NOMO-1 (cell line): ENCODE measurements at regions not wholly inside any gene's neighbourhood (a gene's known extent, or its start where the extent isn't known, plus 50 kb on each side); places are given as distances from the start of the nearest gene placed in this dataset.
"Not testable (repeated sequence)": the region's sequence is repeated elsewhere in the genome, so short reads cannot be mapped to it uniquely, and the experiment has no call there.

Experiments used
- DNase-seq, 2 experiments: peaks; one replicate each; lab custom pipeline; 2025; ENCODE audit not compliant: unreplicated experiment in 2 of 2; lab: John Stamatoyannopoulos, UW

DNA sequence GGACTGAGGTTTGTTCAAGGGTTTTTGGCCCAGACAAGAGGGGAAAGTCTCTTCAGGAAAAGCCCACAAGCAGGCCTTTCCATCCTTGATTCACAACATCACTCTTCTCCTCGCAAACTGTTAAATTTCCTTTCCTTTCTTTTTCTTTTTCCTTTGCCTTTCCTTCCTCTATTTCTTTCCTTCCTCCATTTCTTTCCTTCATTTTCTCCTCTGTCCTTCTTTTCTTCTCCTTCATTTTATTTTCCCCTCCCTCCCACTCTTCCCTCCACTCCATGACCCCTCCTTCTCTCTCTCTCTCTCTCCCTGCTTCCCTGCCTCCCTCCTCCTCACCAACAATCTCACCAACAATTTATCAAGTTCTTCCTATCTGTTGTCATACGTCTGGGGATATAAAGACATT is 89.1 kb downstream of the FAM72B start:
- DNase-seq, result not testable (repeated sequence)

DNA sequence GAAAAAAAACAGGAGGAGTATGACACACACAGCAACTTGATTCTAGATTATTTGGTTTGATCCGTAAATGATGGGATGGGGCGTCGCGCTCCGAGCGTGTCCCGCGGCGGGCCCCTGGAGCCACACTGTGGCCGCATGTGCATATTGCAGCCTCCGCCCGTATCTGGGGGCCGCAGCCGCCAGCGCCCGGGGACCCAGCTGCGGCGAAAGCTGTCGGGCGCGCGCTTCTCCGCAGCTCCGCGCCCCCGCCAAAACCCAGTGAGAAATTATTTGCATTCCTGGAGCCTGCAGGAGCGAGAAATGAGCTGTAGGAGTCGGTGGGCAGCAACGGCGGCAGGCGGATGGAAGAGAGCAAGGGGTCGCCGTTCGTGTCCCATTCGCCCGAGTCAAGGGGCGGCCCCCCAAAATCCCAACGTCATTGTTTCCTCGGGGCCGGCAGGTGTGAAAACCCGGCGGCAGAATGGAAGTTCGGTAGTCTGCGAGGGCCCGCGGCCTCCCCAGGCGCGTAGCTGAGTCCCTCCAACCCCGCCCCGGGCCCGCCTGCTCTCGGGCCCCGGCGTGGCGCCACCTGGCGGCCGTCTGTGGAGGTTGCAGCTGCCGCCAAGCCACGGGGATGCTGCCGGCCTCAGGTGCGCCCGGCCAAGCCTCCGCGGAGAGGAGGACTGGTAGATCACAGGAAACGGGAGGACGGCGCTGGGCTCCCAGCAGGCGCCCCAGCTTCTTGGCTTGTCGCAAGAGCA is 86.8 kb downstream of the FAM72B start:
- DNase-seq, result peak; percentile 44 to 50

DNA sequence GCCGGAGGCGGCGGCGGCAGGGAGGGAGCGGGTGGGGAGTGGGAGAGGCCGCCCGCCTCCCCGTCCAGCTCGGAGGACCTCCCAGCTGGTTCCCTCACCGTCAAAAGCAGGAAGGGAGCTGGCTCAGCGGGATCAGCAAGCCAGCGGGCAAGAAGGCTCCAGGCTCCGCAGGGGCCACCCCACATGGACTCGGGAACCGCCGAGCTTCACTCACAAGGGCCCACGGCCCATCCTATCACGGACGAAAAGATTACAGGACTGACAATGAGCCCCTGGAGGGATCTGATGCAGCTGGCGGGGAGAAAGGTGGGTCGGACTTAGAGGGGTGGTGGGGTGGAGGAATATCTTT is 86.3 kb downstream of the FAM72B start:
- DNase-seq, result not testable (repeated sequence)

DNA sequence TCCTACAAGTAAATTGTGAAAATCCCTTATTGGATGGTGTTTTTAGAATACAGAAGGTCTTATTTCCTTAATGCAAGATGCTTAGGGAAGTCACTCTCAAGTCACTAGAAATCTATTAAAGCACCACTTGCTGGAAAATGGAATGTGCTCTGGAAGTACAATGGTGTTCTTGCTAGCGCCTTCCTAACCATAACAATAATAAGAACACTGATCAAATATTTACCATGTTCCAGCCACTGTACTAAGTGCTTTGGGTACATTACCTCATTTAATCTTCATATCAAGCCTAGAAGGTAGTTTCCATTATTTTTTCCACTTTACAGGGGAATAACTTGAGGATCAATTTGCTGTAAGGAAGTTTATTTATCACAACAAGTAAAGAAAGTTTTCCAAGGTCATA is 75.1 kb downstream of the FAM72B start:
- DNase-seq, result not testable (repeated sequence)

DNA sequence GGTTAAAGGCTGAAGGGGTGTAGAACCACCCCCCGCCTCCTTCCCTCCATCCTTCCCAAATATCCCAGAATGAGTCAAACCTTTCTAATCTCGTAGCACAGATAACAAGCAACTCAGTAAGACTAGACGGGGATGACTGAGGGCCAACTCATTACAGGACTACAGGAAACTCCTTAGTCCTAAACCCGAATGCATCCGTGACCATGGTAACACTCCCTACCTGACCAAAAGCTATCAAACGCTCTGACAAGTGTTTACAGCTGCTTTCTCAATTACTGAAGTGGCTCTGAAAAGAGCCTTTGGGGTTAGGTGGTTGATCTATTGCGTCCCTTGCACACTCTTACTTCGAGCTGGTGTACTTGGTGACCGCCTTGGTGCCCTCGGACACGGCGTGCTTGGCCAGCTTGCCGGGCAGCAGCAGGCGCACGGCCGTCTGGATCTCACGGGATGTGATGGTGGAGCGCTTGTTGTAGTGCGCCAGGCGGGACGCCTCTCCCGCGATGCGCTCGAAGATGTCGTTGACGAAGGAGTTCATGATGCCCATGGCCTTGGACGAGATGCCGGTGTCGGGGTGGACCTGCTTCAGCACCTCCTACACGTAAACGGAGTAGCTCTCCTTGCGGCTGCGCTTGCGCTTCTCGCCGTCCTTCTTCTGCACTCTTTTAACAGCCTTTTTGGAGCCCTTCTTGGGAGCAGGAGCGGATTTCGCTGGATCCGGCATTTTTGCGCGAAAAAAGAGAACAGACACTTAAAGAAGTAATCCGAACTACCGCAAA is 67.4 kb downstream of the FAM72B start:
- DNase-seq, result not testable (repeated sequence)

DNA sequence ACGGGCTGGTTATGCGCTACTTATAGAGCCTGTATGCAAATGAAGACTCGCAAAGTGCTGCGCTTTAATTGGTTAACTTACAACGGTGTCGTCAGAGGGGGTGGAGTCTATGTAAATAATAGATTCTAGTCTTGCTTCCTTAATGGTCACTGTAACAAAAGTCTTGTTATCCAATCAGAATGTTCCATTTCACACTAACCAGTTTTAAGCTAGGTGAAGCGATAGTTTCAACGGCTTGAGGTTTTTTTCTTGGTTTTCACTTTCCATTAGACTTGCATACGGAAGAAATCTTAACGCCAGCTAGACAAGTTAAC is 66.9 kb downstream of the FAM72B start:
- DNase-seq, result not testable (repeated sequence)

DNA sequence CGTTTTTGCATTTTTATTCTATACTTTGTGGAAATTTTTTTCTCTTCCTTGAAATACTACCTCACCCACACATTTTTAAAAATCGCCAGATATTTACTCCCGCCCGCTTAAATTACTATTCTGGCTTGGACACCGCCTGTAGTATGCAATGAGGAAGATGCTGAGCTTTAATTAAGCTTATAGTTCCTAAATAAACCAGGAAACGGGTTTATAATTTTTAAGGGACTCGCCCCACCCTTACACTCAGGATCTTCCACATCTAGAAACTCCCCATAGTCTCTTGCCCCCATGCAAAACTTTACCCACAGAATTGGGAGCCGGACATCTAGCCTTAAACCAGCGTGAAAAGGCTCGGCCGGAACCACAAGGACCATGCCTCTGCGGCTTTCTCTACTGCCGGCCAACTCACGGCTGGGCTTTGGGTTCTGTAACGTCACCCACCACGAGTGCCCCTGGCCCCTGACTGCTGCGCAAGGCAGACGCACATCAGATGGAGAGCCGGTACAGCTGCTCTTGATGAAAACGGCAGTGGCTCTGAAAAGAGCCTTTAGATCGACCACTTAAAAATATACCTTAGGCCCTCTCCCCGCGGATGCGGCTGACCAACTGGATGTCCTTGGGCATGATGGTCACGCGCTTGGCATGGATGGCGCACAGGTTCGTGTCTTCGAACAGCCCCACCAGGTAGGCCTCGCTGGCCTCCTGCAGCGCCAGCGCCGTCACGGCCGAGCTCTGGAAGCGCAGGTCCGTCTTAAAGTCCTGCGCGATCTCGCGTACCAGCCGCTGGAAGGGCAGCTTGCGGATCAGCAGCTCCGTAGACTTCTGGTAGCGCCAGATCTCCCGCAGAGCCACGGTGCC is 66.3 kb downstream of the FAM72B start:
- DNase-seq, result not testable (repeated sequence)
